ENCODE measurements at regions not wholly inside any gene's neighbourhood (a gene's known extent, or its start where the extent isn't known, plus 50 kb on each side); places are given as distances from the start of the nearest gene placed in this dataset.

GRCh38 chr3:127363891-127364290 lies 76.0 kb upstream of the PRR20G start:
- Mint-ChIP-seq H3K27ac (no peak overlapping the region), H3K4me3 (no peak overlapping the region), H3K9me3 (peaks cover under 1% of the 10 kb centered on the region; the same call in 1 of the 2 replicates), H3K36me3 (no peaks in the 10 kb centered on the region), H3K4me1 (peaks cover 14% of the 10 kb centered on the region), H3K27me3 (ENCODE audit: low read depth) (no peaks in the 10 kb centered on the region; the same call in none of the 2 replicates)
- TF ChIP-seq, protein P1, sequence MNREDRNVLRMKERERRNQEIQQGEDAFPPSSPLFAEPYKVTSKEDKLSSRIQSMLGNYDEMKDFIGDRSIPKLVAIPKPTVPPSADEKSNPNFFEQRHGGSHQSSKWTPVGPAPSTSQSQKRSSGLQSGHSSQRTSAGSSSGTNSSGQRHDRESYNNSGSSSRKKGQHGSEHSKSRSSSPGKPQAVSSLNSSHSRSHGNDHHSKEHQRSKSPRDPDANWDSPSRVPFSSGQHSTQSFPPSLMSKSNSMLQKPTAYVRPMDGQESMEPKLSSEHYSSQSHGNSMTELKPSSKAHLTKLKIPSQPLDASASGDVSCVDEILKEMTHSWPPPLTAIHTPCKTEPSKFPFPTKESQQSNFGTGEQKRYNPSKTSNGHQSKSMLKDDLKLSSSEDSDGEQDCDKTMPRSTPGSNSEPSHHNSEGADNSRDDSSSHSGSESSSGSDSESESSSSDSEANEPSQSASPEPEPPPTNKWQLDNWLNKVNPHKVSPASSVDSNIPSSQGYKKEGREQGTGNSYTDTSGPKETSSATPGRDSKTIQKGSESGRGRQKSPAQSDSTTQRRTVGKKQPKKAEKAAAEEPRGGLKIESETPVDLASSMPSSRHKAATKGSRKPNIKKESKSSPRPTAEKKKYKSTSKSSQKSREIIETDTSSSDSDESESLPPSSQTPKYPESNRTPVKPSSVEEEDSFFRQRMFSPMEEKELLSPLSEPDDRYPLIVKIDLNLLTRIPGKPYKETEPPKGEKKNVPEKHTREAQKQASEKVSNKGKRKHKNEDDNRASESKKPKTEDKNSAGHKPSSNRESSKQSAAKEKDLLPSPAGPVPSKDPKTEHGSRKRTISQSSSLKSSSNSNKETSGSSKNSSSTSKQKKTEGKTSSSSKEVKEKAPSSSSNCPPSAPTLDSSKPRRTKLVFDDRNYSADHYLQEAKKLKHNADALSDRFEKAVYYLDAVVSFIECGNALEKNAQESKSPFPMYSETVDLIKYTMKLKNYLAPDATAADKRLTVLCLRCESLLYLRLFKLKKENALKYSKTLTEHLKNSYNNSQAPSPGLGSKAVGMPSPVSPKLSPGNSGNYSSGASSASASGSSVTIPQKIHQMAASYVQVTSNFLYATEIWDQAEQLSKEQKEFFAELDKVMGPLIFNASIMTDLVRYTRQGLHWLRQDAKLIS (CRISPR knock-in tag; IDR thresholded peaks at IDR 0.05; ENCODE audit: borderline replicate concordance) = no peak
- TF ChIP-seq ZNF532 (CRISPR knock-in tag; IDR thresholded peaks at IDR 0.05; ENCODE audit: borderline replicate concordance) (no peak), NR1H2 (CRISPR knock-in tag; IDR thresholded peaks at IDR 0.05) (no peak)
- no peak for DNase-seq (ENCODE audit: low spot score)
- POLR2A ChIA-PET = no interaction called here
- no peak for ATAC-seq
- CTCF ChIA-PET = no interaction called here

GRCh38 chr3:127363171-127363570 lies 75.3 kb upstream of the PRR20G start:
- Mint-ChIP-seq H3K27me3 (ENCODE audit: low read depth) (no peaks in the 10 kb centered on the region; the same call in none of the 2 replicates), H3K36me3 (peaks cover 5% of the 10 kb centered on the region; the same call in 1 of the 2 replicates), H3K4me1 (peaks cover 7% of the 10 kb centered on the region), H3K27ac (no peak overlapping the region), H3K4me3 (no peak overlapping the region), H3K9me3 (peaks cover 8% of the 10 kb centered on the region)
- POLR2A ChIA-PET = no interaction called here
- DNase-seq (ENCODE audit: low spot score) = no peak
- no peak for ATAC-seq
- CTCF ChIA-PET = interaction anchor here (1.4 kb wide), 1 partner anchor 11 kb away, joined by 5 read pairs; no protein-coding TSS in a partner anchor
- no peak for TF ChIP-seq NFATC4 (CRISPR knock-in tag; IDR thresholded peaks at IDR 0.05)
- TF ChIP-seq, protein P2, sequence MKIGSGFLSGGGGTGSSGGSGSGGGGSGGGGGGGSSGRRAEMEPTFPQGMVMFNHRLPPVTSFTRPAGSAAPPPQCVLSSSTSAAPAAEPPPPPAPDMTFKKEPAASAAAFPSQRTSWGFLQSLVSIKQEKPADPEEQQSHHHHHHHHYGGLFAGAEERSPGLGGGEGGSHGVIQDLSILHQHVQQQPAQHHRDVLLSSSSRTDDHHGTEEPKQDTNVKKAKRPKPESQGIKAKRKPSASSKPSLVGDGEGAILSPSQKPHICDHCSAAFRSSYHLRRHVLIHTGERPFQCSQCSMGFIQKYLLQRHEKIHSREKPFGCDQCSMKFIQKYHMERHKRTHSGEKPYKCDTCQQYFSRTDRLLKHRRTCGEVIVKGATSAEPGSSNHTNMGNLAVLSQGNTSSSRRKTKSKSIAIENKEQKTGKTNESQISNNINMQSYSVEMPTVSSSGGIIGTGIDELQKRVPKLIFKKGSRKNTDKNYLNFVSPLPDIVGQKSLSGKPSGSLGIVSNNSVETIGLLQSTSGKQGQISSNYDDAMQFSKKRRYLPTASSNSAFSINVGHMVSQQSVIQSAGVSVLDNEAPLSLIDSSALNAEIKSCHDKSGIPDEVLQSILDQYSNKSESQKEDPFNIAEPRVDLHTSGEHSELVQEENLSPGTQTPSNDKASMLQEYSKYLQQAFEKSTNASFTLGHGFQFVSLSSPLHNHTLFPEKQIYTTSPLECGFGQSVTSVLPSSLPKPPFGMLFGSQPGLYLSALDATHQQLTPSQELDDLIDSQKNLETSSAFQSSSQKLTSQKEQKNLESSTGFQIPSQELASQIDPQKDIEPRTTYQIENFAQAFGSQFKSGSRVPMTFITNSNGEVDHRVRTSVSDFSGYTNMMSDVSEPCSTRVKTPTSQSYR (CRISPR knock-in tag; IDR thresholded peaks at IDR 0.05) = no peak
- TF ChIP-seq NR1H2 (CRISPR knock-in tag; IDR thresholded peaks at IDR 0.05) = no peak
- no peak for TF ChIP-seq CDX4 (CRISPR knock-in tag; IDR thresholded peaks at IDR 0.05; ENCODE audit: borderline replicate concordance)
- TF ChIP-seq, protein P3, sequence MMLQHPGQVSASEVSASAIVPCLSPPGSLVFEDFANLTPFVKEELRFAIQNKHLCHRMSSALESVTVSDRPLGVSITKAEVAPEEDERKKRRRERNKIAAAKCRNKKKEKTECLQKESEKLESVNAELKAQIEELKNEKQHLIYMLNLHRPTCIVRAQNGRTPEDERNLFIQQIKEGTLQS (CRISPR knock-in tag; conservative IDR thresholded peaks at IDR 0.05) = no peak
- TF ChIP-seq, protein P4, sequence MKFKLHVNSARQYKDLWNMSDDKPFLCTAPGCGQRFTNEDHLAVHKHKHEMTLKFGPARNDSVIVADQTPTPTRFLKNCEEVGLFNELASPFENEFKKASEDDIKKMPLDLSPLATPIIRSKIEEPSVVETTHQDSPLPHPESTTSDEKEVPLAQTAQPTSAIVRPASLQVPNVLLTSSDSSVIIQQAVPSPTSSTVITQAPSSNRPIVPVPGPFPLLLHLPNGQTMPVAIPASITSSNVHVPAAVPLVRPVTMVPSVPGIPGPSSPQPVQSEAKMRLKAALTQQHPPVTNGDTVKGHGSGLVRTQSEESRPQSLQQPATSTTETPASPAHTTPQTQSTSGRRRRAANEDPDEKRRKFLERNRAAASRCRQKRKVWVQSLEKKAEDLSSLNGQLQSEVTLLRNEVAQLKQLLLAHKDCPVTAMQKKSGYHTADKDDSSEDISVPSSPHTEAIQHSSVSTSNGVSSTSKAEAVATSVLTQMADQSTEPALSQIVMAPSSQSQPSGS (CRISPR knock-in tag; IDR thresholded peaks at IDR 0.05; ENCODE audit: borderline replicate concordance, low read depth) = no peak
- no peak for TF ChIP-seq TEAD4 (CRISPR knock-in tag; IDR thresholded peaks at IDR 0.05)
- TF ChIP-seq MYBL2 (CRISPR knock-in tag; IDR thresholded peaks at IDR 0.05) = no peak
- TF ChIP-seq, protein P1 (CRISPR knock-in tag; IDR thresholded peaks at IDR 0.05; ENCODE audit: borderline replicate concordance) = no peak
- TF ChIP-seq FOXP1 (CRISPR knock-in tag; IDR thresholded peaks at IDR 0.05; ENCODE audit: borderline replicate concordance) = no peak
- no peak for TF ChIP-seq SMAD4 (CRISPR knock-in tag; IDR thresholded peaks at IDR 0.05)
- TF ChIP-seq, protein P5, sequence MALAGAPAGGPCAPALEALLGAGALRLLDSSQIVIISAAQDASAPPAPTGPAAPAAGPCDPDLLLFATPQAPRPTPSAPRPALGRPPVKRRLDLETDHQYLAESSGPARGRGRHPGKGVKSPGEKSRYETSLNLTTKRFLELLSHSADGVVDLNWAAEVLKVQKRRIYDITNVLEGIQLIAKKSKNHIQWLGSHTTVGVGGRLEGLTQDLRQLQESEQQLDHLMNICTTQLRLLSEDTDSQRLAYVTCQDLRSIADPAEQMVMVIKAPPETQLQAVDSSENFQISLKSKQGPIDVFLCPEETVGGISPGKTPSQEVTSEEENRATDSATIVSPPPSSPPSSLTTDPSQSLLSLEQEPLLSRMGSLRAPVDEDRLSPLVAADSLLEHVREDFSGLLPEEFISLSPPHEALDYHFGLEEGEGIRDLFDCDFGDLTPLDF (CRISPR knock-in tag; IDR thresholded peaks at IDR 0.05) = no peak

All from WTC11 (cell line).